Body of pancreas (tissue), 4 donors: ENCODE measurements at regions not wholly inside any gene's neighbourhood (a gene's known extent, or its start where the extent isn't known, plus 50 kb on each side); places are given as distances from the start of the nearest gene placed in this dataset.

Experiments
- POLR2A ChIP-seq, 3 donors: fragments of 450-650 bp; IDR thresholded peaks; one replicate each; pipeline ENCODE4 v1.6.1; 2016; ENCODE audit warnings: antibody characterized with exemption in 3 of 3, mild to moderate bottlenecking in 2 of 3
- TF ChIP-seq, protein P1 (sequence below), 7 experiments: fragments of 450-650 bp in 4 of 7; fragments of 200-600 bp in 3 of 7; sonication (generic) in 3 of 7; IDR thresholded peaks; one replicate each; pipeline ENCODE4 v1.5.1; 2016 to 2019; ENCODE audit warnings: antibody characterized with exemption in 7 of 7

DNA sequence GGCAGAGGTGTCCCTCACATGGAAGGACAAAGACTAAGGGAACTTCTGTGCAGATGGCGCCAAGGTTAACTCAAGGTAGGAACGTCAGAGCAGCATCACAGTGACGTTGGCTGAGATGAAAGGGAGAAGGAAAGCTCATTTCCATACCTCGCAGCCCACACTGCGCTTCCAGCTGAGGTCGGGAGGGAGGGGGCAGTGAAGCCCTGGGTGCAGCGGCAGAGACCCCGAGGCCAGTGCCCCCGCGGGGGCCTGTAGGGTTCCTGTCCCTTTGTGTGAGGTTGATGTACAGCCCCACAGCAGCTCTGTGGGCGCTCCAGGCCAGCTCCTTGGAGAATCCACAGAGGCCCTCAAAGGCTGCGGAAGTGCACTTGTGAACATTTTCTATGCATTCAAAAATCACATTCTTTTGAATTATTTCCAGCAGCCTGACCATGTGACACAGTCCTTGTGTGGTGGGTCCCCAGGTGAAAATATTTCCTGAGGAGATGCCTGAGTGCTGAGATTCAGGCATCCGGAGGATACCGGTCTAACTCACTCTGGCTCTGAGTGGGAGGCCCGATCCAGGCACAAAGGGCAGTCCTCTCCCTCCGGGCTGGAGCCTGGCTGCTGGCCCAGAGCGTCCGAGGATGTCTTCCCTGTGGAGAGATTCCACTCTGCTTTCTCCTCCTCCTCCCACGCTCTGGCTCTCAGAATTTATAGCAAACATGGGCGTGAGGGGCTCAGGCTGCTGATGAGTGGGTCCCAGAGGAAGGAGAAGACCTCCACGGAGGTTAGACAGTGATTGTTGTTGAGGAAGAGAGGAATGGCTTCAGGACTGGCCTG, 150.7 kb downstream of the ICE1 start:
- TF ChIP-seq, protein P1, sequence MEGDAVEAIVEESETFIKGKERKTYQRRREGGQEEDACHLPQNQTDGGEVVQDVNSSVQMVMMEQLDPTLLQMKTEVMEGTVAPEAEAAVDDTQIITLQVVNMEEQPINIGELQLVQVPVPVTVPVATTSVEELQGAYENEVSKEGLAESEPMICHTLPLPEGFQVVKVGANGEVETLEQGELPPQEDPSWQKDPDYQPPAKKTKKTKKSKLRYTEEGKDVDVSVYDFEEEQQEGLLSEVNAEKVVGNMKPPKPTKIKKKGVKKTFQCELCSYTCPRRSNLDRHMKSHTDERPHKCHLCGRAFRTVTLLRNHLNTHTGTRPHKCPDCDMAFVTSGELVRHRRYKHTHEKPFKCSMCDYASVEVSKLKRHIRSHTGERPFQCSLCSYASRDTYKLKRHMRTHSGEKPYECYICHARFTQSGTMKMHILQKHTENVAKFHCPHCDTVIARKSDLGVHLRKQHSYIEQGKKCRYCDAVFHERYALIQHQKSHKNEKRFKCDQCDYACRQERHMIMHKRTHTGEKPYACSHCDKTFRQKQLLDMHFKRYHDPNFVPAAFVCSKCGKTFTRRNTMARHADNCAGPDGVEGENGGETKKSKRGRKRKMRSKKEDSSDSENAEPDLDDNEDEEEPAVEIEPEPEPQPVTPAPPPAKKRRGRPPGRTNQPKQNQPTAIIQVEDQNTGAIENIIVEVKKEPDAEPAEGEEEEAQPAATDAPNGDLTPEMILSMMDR (IDR thresholded peaks at IDR 0.05), result no peak
- TF ChIP-seq POLR2A (IDR thresholded peaks at IDR 0.05), result no peak
